ENCODE measurements at regions not wholly inside any gene's neighbourhood (a gene's known extent, or its start where the extent isn't known, plus 50 kb on each side); places are given as distances from the start of the nearest gene placed in this dataset.
"Not testable (repeated sequence)": the region's sequence is repeated elsewhere in the genome, so short reads cannot be mapped to it uniquely, and the experiment has no call there.

DNA sequence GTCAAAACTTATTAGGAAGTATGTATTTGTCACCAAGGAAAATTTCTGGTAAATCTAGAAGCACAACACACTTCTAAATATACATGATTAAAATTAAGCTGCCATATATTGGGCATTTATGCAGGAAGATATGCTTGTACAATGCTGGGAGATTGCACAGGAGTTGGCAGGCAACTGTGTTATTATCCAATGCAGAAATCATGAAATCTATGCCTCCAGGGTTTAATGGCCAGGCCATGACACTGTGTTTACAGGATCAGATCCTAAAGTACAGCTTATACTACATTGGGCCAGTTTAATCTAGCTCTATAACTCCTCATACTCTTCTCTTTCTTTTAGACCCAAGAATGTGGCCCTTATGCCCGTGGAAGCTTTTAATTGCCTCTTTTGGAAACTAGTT, 391.4 kb upstream of the DPH6 start:
- DNase-seq: no peak

DNA sequence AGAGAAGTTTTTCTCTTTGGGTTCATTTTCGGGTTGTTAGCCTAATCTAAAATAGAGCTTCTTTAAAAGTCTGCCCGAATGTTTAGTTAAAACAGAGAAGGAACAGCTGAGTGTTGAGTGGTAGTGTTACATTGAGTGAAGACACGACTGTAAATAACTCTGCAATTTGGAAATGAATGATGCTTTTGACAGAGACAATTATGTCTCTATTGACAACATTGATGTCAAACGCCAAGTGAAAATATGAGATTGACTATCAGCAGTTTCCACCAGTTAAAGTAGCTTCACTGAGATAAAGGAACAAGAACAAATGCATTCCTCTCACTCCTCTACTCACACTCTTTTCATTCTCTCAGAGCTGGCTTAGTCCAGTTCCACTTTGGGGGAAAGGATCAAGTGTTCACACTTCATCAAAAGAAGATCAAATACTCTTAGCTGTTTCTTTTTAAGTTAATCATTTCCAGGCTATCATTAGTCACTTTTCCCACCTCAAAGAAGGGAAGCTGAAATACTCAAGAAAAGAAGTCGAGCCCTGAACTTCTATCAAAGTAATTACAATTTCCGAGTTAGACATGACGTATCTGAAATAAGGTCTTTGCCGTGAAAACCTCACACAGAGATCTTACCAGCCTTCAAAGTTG, 399.1 kb upstream of the DPH6 start:
- DNase-seq: no peak

DNA sequence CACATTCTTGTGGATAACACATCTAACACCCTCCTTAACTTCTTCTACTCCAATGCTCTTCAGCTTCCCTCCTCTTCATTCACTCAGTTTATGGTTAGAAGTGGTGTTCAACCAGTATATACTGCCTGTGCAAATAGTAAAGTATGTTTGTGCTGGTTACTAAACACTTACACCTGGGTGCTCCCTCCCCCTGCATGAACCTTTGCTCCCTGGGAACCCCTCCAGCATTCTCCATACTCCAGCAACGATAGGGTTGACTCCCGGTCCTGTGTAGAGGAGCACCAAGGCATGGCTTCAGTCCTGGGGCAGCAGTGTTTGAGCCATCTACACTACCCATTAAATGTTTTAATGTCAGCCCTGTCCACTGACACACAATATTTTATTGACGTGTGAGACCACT, 407.5 kb upstream of the DPH6 start:
- no peak for DNase-seq

DNA sequence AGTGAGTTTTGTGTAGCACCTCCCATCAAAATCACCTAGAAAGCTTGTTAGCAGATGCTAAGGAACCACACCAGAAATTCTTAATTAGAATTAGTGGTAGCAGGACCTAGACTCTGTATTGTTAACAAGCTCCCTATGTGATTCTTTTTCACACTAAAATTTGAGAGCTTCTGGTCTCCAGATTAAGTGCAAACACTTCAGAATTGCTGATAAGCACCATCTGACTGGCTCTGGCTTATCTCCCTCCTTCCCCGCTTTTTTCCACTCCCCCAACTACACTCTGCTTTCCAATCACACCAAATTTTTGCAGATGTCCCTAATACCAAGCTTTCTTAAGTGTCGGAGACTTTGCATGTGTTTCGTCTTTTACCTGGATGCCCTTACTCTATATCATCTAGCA, 410.1 kb upstream of the DPH6 start:
- no peak for DNase-seq

DNA sequence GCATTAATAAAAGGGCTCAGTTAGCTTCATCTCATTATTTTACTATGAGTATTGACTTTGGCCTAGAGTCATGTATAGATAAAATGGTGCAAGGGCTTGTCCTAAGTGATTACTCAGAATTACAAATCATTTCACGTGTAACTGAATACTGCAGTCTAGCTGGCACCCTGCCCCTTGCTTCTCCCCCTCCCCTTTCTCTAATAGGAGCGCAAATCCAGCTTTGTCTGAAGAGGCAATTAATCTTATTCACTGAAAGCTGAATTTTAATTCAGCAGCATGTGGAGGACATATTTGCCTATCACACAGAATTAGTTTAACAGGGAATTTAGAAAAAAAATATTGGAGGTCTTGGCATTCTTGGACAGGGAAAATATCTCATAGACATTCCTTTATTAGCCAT, 412.1 kb upstream of the DPH6 start:
- DNase-seq: no peak

DNA sequence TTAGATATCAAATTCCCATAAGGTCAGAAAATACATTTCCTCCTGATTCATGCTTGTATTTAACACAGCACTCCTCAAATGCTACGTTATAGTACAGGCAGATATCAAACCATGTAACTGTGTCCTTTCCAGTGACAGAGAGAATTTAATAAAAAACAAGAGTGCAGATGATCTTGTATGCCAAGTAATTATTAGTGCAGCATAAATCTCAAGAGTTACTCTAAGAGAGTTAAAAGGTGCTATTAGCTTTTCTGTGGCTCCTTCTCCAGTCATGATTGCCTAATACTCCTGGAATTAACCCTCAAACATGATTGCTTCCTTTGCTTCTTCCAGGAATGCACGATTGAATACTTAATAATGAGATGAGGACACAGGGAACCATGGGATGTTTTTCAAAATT, 413.0 kb upstream of the DPH6 start:
- no peak for DNase-seq

DNA sequence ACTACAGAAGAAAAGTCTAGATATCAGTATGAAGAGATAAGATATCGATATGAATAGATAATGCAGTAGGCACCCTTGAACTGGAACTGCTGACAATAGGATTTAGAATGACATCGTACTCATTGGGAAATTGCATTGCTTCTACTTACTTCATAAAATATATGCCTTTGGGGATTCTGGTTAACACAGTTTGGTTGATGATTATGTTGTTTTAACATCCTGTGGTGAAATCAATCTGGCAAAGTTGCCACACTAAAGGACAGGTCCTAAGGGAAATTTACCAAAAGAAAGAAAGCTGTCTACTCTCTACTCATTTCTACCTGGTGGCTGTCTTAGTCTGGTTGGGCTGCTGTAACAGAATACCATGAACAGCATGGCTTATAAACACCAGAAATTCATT, 417.4 kb upstream of the DPH6 start:
- no peak for DNase-seq

DNA sequence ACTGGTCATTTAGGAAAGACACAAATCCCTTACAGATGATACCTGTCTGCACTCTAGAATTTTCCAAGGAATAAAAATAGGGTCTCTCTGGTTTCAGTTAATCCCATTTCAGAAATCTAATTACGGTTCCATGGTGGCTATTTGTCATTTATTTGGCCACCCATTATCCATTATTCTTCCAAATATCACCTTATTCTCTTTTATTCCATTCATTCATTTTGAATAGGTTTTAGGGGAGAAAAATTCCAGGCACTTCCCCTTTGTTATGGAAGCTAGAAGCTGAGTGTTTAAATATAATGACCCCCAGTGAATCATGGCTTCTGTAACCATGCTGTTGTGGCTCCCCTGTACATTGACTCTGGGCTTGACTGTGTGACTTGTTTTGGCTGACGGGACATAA, 420.8 kb upstream of the DPH6 start:
- no peak for DNase-seq

DNA sequence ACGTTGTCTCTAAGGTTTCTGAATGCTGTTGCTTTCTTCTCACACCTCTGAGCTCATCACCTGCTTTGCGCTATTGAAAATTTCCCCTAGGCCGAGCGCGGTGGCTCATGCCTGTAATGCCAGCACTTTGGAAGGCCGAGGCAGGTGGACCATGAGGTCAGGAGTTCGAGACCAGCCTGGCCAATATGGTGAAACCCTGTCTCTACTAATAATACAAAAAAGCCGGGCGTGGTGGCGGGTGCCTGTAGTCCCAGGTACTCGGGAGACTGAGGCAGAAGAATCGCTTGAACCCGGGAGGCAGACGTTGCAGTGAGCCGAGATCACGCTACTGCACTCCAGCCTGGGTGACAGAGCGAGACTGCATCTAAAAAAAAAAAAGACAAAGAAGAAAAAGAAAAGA, 422.0 kb upstream of the DPH6 start:
- not testable (repeated sequence) for DNase-seq

DNA sequence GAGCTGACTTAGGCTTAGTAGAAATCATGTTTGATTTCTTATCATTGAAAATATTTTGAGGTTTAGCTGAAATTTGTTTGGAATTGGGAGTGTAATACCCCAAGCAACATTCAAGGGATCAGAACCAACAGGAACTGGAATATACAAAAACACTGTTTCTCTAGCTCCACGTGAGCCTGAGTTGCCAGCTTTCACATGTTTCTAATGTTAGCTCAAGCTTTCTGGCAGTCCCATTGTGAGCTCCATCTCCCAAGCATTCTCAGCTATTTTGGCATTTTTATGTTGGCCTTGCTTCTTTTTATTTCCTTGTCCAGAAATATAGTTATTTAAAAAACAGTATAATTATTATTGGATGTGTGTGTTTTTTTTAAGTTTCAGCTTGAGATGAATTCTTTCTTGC, 427.1 kb upstream of the DPH6 start:
- DNase-seq: no peak

DNA sequence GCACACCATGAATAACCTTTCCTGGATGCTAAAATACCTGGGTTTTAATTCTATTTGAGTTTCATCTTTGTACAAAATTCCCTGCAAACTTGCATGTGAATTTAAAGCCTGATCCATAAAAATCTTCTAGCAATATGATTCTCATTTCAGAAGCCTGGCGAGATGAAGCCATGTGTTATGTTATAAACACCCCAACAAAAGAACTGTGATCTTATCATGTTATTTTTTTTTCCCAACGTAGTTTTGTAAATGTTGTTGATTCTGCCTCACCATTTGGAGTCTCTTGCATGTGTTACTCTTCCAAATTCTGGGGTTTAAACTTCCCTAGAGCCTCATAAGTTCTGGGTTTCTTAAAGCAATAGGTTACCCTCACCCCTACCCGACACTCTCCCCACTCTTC, 428.1 kb upstream of the DPH6 start:
- DNase-seq: no peak

DNA sequence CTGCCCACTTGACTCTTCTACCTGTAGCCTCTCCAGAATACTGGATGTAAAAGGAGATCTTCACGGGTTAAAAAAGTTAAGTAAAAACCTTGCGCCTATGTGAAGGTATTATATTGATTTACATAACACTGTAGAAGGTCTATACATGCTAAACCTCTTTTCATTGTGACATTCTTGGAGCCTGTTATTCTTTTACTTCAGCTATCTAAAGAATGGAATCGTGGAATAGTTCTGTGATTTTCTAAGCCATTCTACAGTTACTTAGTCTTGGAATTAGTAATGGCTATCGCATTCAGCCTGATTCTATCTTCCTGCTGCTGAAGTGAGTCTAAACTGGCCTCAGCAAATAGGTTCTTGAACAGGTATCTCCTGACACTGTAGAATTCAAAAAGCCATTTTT, 430.0 kb upstream of the DPH6 start:
- no peak for DNase-seq

DNA sequence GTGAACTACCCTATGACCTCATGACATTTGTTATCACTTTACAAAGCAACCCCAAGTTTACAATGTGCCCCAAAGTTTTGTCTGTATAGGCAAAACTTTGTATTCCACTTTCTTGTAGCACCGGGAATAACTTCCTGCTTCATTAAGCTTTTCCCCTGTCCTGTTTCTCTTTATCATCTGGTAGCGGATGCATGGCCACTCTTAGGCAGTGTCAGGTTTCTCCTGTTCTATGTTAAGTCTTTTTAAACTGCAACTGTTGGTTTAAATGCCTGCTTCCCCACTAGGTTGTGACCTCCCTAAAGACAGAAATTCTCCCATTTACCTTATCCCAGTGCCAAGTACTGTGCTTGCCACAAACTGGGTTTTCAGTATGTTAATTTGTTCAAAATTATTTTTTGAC, 433.6 kb upstream of the DPH6 start:
- DNase-seq: no peak

DNA sequence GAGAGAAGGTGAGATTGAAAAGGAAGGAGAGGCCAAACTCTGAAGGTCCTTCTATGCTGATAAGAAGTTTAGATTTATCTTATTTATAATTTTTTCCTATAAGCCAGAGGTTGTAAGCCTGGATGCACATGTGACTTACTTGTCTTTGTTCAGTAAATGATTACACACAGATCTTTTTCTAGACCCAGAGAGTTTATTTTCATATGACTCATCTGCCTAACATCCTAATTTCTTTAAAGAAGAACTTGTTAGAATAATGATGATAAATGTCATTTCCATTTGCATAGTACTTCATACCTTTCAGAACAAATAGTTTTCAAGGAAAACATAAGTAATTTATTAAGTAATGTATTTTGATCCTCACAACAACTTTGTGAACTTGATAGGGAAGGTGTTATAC, 434.8 kb upstream of the DPH6 start:
- DNase-seq: no peak

DNA sequence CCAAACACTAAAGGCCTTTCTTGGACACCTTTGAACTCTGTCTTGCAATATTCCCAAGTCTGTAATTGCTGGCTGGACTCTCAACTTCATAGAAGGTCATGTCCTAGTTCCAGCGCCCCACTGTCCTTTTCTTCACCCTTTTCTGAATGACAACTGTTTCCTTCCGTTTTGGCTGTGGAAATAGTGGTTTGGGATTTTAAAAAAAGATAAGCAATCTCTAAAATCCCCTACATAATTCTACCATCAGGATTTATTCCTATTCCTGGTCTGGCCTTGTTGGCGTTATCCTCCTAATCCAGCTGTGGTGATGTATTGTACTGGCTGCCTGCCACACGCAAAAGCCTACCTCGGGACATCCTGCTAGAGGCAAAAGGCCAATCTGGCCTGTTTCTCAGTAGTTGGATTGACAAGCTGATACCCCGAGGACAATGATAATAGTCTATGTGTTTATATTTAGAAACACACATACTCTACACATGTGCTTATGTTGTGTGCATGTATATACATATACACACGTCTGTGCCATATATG, 440.3 kb upstream of the DPH6 start:
- DNase-seq: no peak

DNA sequence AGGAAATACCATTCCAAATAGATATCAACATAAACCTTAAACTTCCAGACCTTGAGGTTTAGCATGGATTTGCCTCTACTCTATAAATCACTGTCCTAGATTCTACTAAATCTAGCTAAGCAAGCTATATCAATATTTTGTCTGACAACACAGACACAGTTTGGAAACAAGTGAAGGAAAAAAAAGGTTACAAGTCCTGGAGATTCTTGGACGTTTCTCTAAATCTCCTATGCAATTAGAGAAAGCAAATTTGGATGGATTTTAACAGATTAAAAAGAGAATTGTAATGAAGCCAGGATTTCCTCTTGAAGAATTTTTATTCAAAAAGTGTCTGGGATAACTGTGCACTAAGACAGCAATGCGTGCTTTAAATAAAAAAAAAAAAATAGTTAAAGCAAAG, 441.1 kb upstream of the DPH6 start:
- DNase-seq: no peak

DNA sequence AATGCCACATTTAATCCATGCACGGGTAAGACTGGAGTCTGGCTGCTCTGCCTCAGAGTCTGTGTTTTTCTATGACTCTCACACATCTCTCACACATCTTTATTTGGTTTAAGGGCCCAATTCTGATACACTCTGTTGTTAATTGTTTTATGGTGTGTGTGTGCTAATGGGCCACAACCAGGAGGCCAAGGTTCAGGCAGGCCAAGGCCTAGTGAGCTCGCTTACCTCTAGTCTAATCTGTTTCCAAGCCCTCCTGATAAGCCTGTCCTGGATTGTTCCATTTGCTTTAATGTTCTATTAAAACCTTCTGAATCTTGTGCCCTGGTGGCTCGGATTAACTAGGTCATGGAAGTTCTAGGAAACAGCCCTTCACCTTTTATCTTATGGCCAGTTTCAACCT, 445.4 kb upstream of the DPH6 start:
- DNase-seq: no peak

DNA sequence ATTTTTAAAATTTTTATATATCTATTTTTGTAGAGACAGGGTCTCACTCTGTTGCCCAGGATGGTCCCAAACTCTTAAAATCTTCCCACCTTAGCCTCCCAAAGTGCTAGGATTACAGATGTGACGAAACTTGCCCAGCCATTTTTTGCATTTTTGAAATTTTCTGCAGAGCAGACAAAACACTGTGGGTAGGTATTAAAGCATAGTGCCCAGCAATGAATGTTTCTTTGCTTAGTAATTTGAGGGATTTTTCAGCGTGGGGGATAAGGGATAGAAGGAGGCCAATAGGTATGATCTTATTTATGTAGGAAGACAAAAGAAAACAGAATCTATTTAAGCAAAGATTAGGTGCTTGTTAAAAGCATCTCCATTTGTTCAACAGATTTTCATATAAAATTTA, 446.8 kb upstream of the DPH6 start:
- DNase-seq: no peak

DNA sequence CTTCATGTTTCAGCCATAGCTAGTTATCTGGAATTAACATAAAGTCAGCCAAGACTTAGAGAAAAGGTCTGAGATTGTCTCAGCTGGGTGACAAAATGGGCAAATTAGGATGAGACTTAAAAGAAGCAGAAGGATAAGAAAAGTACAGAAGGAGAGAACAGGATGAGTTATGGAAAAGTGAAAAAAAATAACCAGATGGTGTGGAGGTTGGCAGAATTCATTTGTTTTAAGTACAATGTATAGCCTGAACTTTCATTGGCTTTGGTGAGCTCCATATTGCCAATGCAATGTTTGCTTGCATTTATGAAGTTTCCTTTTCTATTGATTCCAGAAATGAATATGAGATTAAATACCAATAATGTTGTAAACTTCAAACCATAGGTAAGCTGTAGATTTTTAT, 447.2 kb upstream of the DPH6 start:
- DNase-seq: no peak

DNA sequence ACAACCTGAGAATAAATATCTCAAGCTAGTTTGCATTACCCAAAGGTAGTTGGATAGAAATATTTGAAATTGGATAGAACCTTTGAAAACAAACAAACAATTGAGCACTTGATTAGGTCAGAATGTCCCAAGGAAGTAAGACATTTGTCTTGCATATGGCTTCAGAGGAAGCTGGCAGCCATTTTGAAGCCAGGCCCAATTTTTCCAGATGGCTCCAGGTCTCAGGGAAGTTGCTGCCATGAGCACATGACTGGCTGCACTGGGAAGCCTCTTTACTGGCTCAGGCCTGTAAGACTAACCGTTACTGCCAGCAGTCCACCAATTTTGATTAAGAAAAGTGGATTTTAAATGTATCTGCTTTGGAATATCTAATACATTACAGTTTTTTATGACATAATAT, 448.9 kb upstream of the DPH6 start:
- no peak for DNase-seq

DNA sequence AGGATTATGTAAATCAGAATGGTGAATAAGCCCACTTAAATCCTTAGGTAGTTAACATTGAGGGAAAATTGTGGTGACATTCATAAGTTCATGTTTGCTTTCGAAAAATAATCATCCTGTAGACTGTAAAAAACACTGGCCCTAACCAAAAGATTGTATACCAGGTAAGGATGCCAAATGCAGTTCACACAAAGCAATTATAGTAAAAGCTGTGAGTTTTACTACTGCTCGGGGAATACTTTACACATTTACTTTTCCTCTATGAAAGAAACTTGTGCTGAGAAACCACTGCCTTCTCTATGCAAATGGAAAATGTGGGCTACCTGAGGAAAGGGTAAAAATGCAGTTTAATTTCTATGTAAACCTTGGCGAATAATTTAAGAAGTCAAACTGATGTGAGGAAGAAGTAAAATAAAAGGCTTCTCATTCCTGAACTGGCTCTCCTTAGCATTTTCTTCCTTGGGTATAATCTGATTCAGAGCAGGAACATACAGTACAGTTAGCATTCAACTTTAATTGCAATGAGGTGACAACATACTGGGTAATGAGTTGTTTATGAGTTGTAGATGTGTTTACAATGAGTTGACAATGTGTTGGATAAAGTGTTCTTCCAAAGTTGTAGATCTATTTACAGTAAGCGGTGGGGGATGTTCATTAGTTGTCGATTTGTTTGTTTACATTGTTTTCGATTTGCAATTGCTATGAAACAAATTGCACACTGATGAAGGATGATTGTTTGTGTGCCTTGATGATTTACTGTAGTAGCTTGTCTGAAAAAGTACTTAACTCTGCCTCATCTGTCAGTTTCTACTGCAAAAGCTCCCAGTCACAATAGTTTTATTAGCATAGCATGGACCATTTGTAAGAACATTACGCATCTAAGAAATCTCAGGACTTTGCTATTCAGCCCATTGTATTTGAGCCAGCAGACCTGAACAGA, 453.0 kb upstream of the DPH6 start:
- no peak for DNase-seq

DNA sequence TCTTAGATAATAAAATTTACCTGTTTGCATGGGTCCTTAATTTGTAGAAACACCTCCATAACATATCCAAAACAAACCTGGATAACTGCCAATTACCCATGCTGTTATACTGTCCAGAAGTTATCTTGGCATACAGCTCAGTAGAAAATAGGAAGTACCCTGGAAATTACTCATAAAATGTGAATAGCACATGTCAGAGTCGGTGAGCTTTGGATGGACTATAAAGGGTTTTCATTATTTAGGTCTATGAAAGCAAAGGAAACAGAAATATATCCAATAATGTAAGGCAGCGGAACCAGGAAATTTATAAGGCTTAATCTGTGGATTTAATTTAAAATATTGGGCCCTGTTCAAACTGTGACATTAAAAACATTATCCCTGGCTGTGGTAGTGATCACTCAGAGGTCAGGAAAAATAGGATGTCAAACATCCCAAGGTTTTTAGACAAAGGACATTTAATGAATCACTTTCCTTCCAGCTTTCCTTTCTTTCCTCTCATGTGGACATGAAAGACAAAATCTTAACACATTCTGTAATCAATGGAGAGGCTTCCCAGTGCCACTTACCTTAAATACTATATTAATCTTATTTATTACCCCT, 459.0 kb upstream of the DPH6 start:
- no peak for DNase-seq

DNA sequence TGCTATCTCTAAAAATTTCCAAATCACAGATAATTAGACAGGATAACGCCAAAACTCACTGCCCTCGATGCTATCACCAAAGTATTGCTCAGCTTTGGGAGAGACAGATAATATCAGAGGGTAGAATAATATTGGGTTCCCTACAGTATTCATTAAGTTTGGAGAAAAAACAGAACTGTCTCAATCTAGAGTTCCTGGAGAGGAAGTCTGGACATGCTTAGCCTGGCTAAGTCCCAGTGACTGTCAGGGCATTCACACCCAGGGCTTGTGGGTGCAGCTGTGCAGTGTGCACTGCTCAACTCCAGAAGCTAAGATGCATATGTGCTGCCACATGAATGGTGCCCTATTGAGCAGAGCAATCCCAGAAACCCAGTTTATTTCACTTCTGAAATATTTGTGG, 459.6 kb upstream of the DPH6 start:
- DNase-seq: no peak

DNA sequence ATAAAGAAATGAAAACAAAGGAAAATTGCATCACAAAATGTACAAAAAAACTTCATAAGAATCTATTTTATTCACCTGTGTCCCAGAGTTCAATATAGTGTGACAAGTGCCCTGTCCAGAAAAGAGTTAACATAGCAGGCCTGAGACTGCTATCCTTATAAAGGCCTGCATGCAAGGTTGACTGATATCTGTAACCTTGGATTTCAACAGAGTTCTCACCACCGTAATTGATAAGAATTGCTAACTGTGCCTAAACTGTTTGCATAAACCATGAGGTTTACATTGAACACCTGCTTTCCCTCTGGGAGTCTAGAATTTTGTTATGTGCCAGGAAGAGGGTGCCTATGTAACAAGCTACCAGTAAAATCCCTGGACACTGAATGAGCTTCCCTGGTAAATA, 461.7 kb upstream of the DPH6 start:
- DNase-seq: no peak

Measured in activated naive CD4-positive, alpha-beta T cell treated with anti-CD3 and anti-CD28 coated beads, Interleukin-2, amount 50 U/mL, for 16 hours (primary cell).